ENCODE measurements at regions not wholly inside any gene's neighbourhood (a gene's known extent, or its start where the extent isn't known, plus 50 kb on each side); places are given as distances from the start of the nearest gene placed in this dataset.

GRCh38 chr1:5730272-5731109 is 261.7 kb downstream of the NPHP4 start:
- no peaks in the 10 kb centered on the region for H3K79me2 ChIP-seq
- H3K9ac ChIP-seq, result no peak overlapping the region
- H3K27me3 ChIP-seq (ENCODE audit: control insufficient read depth, insufficient read depth, low read length), result no peaks in the 10 kb centered on the region
- H3K4me3 ChIP-seq (ENCODE audit: low read depth, low read length), result no peak overlapping the region
- no peak for TF ChIP-seq CTCF (IDR thresholded peaks at IDR 0.05)
- no peak overlapping the region for H2AFZ ChIP-seq
- H3K27ac ChIP-seq, result no peak overlapping the region
- H3K36me3 ChIP-seq (ENCODE audit: control insufficient read depth, insufficient read depth, low read length), result no peaks in the 10 kb centered on the region
- no peak overlapping the region for H3K4me2 ChIP-seq (ENCODE audit: low read length)
- no peaks in the 10 kb centered on the region for H3K9me3 ChIP-seq (ENCODE audit: control insufficient read depth, low read length)
- H3K4me1 ChIP-seq, result no peaks in the 10 kb centered on the region

GRCh38 chr1:5729636-5730145 is 262.5 kb downstream of the NPHP4 start:
- H2AFZ ChIP-seq, result no peak overlapping the region
- no peaks in the 10 kb centered on the region for H3K36me3 ChIP-seq (ENCODE audit: control insufficient read depth, insufficient read depth, low read length)
- no peak overlapping the region for H3K4me3 ChIP-seq (ENCODE audit: low read depth, low read length)
- H3K27me3 ChIP-seq (ENCODE audit: control insufficient read depth, insufficient read depth, low read length), result no peaks in the 10 kb centered on the region
- H3K79me2 ChIP-seq, result no peaks in the 10 kb centered on the region
- TF ChIP-seq CTCF (IDR thresholded peaks at IDR 0.05), result no peak
- H3K4me2 ChIP-seq (ENCODE audit: low read length), result no peak overlapping the region
- H3K9me3 ChIP-seq (ENCODE audit: control insufficient read depth, low read length), result no peaks in the 10 kb centered on the region
- no peaks in the 10 kb centered on the region for H3K4me1 ChIP-seq
- H3K9ac ChIP-seq, result no peak overlapping the region
- H3K27ac ChIP-seq, result no peak overlapping the region

GRCh38 chr1:5728663-5729355 is 263.4 kb downstream of the NPHP4 start:
- Histone ChIP-seq H3K9ac (no peak overlapping the region), H3K27ac (no peak overlapping the region), H2AFZ (no peak overlapping the region), H3K36me3 (ENCODE audit: control insufficient read depth, insufficient read depth, low read length) (no peaks in the 10 kb centered on the region), H3K79me2 (no peaks in the 10 kb centered on the region), H3K4me3 (ENCODE audit: low read depth, low read length) (no peak overlapping the region), H3K9me3 (ENCODE audit: control insufficient read depth, low read length) (no peaks in the 10 kb centered on the region), H3K4me1 (no peaks in the 10 kb centered on the region), H3K4me2 (ENCODE audit: low read length) (no peak overlapping the region), H3K27me3 (ENCODE audit: control insufficient read depth, insufficient read depth, low read length) (no peaks in the 10 kb centered on the region)
- TF ChIP-seq CTCF (IDR thresholded peaks at IDR 0.05), result no peak

- Histone ChIP-seq H3K27ac (no peak overlapping the region), H3K79me2 (no peaks in the 10 kb centered on the region), H3K4me2 (ENCODE audit: low read length) (no peak overlapping the region), H2AFZ (no peak overlapping the region), H3K4me3 (ENCODE audit: low read depth, low read length) (no peak overlapping the region), H3K4me1 (no peaks in the 10 kb centered on the region), H3K9me3 (ENCODE audit: control insufficient read depth, low read length) (no peaks in the 10 kb centered on the region), H3K9ac (no peak overlapping the region), H3K27me3 (ENCODE audit: control insufficient read depth, insufficient read depth, low read length) (no peaks in the 10 kb centered on the region), H3K36me3 (ENCODE audit: control insufficient read depth, insufficient read depth, low read length) (no peaks in the 10 kb centered on the region)
- no peak for TF ChIP-seq CTCF (IDR thresholded peaks at IDR 0.05)
Observed at GRCh38 chr1:5727871-5728643, 264.2 kb downstream of the NPHP4 start.
